Natural killer cell (primary cell): ENCODE measurements at regions not wholly inside any gene's neighbourhood (a gene's known extent, or its start where the extent isn't known, plus 50 kb on each side); places are given as distances from the start of the nearest gene placed in this dataset.
"Not testable (repeated sequence)": the region's sequence is repeated elsewhere in the genome, so short reads cannot be mapped to it uniquely, and the experiment has no call there.

Experiments
- ATAC-seq, 3 donors: fragments of 150-1000 bp in 2 of 3; fragments of 200-7000 bp in 1 of 3; cut with Tn5 transposase; 1 replicate in 1 of 3; 2 replicates in 2 of 3; pipeline ENCODE4 v1.10.0; 2021; ENCODE audit warnings: mild to moderate bottlenecking in 2 of 3, moderate library complexity in 2 of 3
- DNase-seq, 2 donors: peaks; one replicate each; pipeline versions ENCODE4 v3.0.0 to v3.0.0-alpha.2; 2013 to 2021; ENCODE audit warnings: mixed read lengths in 1 of 2
- H3K27ac ChIP-seq: one replicate; pipeline ENCODE4 v1.5.1; 2013; ENCODE audit warnings: mild to moderate bottlenecking, low read length
- H3K27me3 ChIP-seq: one replicate; pipeline ENCODE4 v1.6.1; 2013; ENCODE audit warnings: low read length; ENCODE audit not compliant: control insufficient read depth, insufficient read depth
- H3K36me3 ChIP-seq: one replicate; pipeline ENCODE4 v1.6.1; 2013; ENCODE audit warnings: low read length; ENCODE audit not compliant: control insufficient read depth, insufficient read depth
- H3K4me1 ChIP-seq: one replicate; pipeline ENCODE4 v1.6.1; 2013; ENCODE audit warnings: low read length; ENCODE audit not compliant: control insufficient read depth, insufficient read depth
- H3K4me3 ChIP-seq: one replicate; pipeline ENCODE4 v1.5.1; 2013; ENCODE audit warnings: low read length
- H3K9me3 ChIP-seq: one replicate; pipeline ENCODE4 v1.6.1; 2013; ENCODE audit warnings: low read length; ENCODE audit not compliant: control insufficient read depth, insufficient read depth
- H3K27ac Mint-ChIP-seq, 2 donors: one replicate each; pipeline ENCODE4 v1.8.0; 2022; ENCODE audit warnings: mild to moderate bottlenecking in 2 of 2, mixed read lengths in 2 of 2, moderate library complexity in 1 of 2
- H3K27me3 Mint-ChIP-seq, 2 donors: one replicate each; pipeline ENCODE4 v1.8.0; 2022; ENCODE audit warnings: low read depth in 2 of 2, mixed read lengths in 2 of 2
- H3K36me3 Mint-ChIP-seq: one replicate; pipeline ENCODE4 v1.8.0; 2022; ENCODE audit warnings: mixed read lengths
- H3K4me1 Mint-ChIP-seq, 2 donors: one replicate each; pipeline ENCODE4 v1.8.0; 2022; ENCODE audit warnings: mixed read lengths in 2 of 2
- H3K4me3 Mint-ChIP-seq: one replicate; pipeline ENCODE4 v1.8.0; 2022; ENCODE audit warnings: mild to moderate bottlenecking, moderate library complexity, mixed read lengths
- H3K9me3 Mint-ChIP-seq, 2 donors: one replicate each; pipeline ENCODE4 v1.8.0; 2022; ENCODE audit warnings: mixed read lengths in 2 of 2
- CTCF ChIP-seq: fragments of 200-600 bp; IDR thresholded peaks from one replicate; pipeline ENCODE4 v1.8.0; 2022; ENCODE audit warnings: antibody characterized with exemption
- WGBS: methylation state at CpG from one replicate; pipeline ENCODE4 v1.1.7; 2013; ENCODE audit warnings: missing lambda C conversion rate; ENCODE audit not compliant: insufficient coverage; 5-methylcytosine and 5-hydroxymethylcytosine counted together
- intact Hi-C: fragments of 100-400 bp; cut with micrococcal nuclease; formaldehyde crosslinking; loops from one replicate; pipeline ENCODE4 v1.14.2; 2022

- 55% methylated on average over 2 of the region's 2 CpGs for WGBS
- Histone ChIP-seq H3K4me1 (no peaks in the 10 kb centered on the region), H3K27me3 (no peaks in the 10 kb centered on the region), H3K4me3 (no peak overlapping the region), H3K9me3 (no peaks in the 10 kb centered on the region), H3K36me3 (no peaks in the 10 kb centered on the region), H3K27ac (no peak overlapping the region)
- no peak for DNase-seq
- Mint-ChIP-seq H3K9me3 (peaks cover 8% of the 10 kb centered on the region in 2 donors), H3K27ac (no peak overlapping the region), H3K36me3 (no peaks in the 10 kb centered on the region), H3K4me3 (no peak overlapping the region), H3K27me3 (no peaks in the 10 kb centered on the region), H3K4me1 (no peaks in the 10 kb centered on the region)
- TF ChIP-seq CTCF, result no peak
- intact Hi-C loops, result no loop called here
- no peak for ATAC-seq
Measured at GRCh38 chr20:55322745-55323144, 682.6 kb downstream of the CBLN4 start.

GRCh38 chr20:55316753-55317152 lies 688.6 kb downstream of the CBLN4 start:
- Mint-ChIP-seq H3K9me3 (peaks cover 8 to 13% of the 10 kb centered on the region in 2 donors), H3K27ac (no peak overlapping the region), H3K36me3 (no peaks in the 10 kb centered on the region), H3K27me3 (no peaks in the 10 kb centered on the region), H3K4me1 (no peaks in the 10 kb centered on the region), H3K4me3 (no peak overlapping the region)
- TF ChIP-seq CTCF, result no peak
- Histone ChIP-seq H3K36me3 (no peaks in the 10 kb centered on the region), H3K4me3 (no peak overlapping the region), H3K4me1 (no peaks in the 10 kb centered on the region), H3K27ac (no peak overlapping the region), H3K27me3 (no peaks in the 10 kb centered on the region), H3K9me3 (no peaks in the 10 kb centered on the region)
- intact Hi-C loops, result no loop called here
- DNase-seq (no peak), ATAC-seq (no peak)
- 69% methylated on average over 1 of the region's 1 CpG for WGBS

- DNase-seq, H3K27me3 ChIP-seq, H3K36me3 ChIP-seq, H3K27me3 Mint-ChIP-seq, ATAC-seq, H3K27ac ChIP-seq, H3K4me1 Mint-ChIP-seq, H3K4me3 ChIP-seq, intact Hi-C loops, H3K4me1 ChIP-seq, H3K36me3 Mint-ChIP-seq, H3K9me3 ChIP-seq, H3K27ac Mint-ChIP-seq, H3K4me3 Mint-ChIP-seq: not testable (repeated sequence)
- peaks cover 16 to 20% of the 10 kb centered on the region in 2 donors for H3K9me3 Mint-ChIP-seq
Measured at GRCh38 chr20:55310844-55311243, 694.5 kb downstream of the CBLN4 start.

GRCh38 chr20:55291261-55291660 lies 714.1 kb downstream of the CBLN4 start:
- Histone ChIP-seq H3K27ac (no peak overlapping the region), H3K27me3 (no peaks in the 10 kb centered on the region), H3K36me3 (no peaks in the 10 kb centered on the region), H3K9me3 (no peaks in the 10 kb centered on the region), H3K4me1 (no peaks in the 10 kb centered on the region), H3K4me3 (no peak overlapping the region)
- Mint-ChIP-seq H3K9me3 (peaks cover 3 to 7% of the 10 kb centered on the region in 2 donors), H3K36me3 (no peaks in the 10 kb centered on the region), H3K27ac (no peak overlapping the region), H3K4me1 (no peaks in the 10 kb centered on the region), H3K27me3 (no peaks in the 10 kb centered on the region), H3K4me3 (no peak overlapping the region)
- 89% methylated on average over 1 of the region's 1 CpG for WGBS
- intact Hi-C loops, result no loop called here
- no peak for TF ChIP-seq CTCF
- ATAC-seq, result no peak
- no peak for DNase-seq
